ENCODE measurements at regions not wholly inside any gene's neighbourhood (a gene's known extent, or its start where the extent isn't known, plus 50 kb on each side); places are given as distances from the start of the nearest gene placed in this dataset.

- no peak for TF ChIP-seq SNAPC4 (CRISPR knock-in tag; IDR thresholded peaks at IDR 0.05)
- no peak for TF ChIP-seq ZNF3 (CRISPR knock-in tag; IDR thresholded peaks at IDR 0.05)
- TF ChIP-seq ATF5 (CRISPR knock-in tag; IDR thresholded peaks at IDR 0.05; ENCODE audit: low read depth) = no peak
- no peak for TF ChIP-seq ZMYM2 (CRISPR knock-in tag; IDR thresholded peaks at IDR 0.05)
- no peak for TF ChIP-seq TBP (CRISPR knock-in tag; IDR thresholded peaks at IDR 0.05)
- no peak for TF ChIP-seq ZNF468 (CRISPR knock-in tag; IDR thresholded peaks at IDR 0.05)
- TF ChIP-seq ZNF205 (CRISPR knock-in tag; IDR thresholded peaks at IDR 0.05) = no peak
- TF ChIP-seq HDAC2 (CRISPR knock-in tag; IDR thresholded peaks at IDR 0.05) = peak; percentile 66
- TF ChIP-seq ASH2L (IDR thresholded peaks at IDR 0.05; ENCODE audit: insufficient read length, low read depth, low read length) = peak; percentile 59
- TF ChIP-seq XRCC5 (optimal IDR thresholded peaks at IDR 0.05; ENCODE audit: low read length) = peak; percentile 18
- no peak for TF ChIP-seq ZNF383 (CRISPR knock-in tag; IDR thresholded peaks at IDR 0.05; ENCODE audit: borderline replicate concordance)
- TF ChIP-seq ELF3 (CRISPR knock-in tag; IDR thresholded peaks at IDR 0.05) = peak; percentile 51; the same call in 1 of the 2 replicates
- TF ChIP-seq, protein P1, sequence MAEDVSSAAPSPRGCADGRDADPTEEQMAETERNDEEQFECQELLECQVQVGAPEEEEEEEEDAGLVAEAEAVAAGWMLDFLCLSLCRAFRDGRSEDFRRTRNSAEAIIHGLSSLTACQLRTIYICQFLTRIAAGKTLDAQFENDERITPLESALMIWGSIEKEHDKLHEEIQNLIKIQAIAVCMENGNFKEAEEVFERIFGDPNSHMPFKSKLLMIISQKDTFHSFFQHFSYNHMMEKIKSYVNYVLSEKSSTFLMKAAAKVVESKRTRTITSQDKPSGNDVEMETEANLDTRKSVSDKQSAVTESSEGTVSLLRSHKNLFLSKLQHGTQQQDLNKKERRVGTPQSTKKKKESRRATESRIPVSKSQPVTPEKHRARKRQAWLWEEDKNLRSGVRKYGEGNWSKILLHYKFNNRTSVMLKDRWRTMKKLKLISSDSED (CRISPR knock-in tag; IDR thresholded peaks at IDR 0.05) = no peak
- TF ChIP-seq ZFP1 (CRISPR knock-in tag; IDR thresholded peaks at IDR 0.05) = 0 out of 2 replicates have a peak, but pooled peaks have one; percentile 23
- TF ChIP-seq ZNF772 (CRISPR knock-in tag; IDR thresholded peaks at IDR 0.05) = peak; percentile 83; the same call in 1 of the 2 replicates
- TF ChIP-seq FOXA3 (CRISPR knock-in tag; IDR thresholded peaks at IDR 0.05) = peak; percentile 84
- 0 out of 2 replicates have a peak, but pooled peaks have one; percentile 46 for TF ChIP-seq GLI4 (CRISPR knock-in tag; IDR thresholded peaks at IDR 0.05; ENCODE audit: borderline replicate concordance)
- TF ChIP-seq, protein P2, sequence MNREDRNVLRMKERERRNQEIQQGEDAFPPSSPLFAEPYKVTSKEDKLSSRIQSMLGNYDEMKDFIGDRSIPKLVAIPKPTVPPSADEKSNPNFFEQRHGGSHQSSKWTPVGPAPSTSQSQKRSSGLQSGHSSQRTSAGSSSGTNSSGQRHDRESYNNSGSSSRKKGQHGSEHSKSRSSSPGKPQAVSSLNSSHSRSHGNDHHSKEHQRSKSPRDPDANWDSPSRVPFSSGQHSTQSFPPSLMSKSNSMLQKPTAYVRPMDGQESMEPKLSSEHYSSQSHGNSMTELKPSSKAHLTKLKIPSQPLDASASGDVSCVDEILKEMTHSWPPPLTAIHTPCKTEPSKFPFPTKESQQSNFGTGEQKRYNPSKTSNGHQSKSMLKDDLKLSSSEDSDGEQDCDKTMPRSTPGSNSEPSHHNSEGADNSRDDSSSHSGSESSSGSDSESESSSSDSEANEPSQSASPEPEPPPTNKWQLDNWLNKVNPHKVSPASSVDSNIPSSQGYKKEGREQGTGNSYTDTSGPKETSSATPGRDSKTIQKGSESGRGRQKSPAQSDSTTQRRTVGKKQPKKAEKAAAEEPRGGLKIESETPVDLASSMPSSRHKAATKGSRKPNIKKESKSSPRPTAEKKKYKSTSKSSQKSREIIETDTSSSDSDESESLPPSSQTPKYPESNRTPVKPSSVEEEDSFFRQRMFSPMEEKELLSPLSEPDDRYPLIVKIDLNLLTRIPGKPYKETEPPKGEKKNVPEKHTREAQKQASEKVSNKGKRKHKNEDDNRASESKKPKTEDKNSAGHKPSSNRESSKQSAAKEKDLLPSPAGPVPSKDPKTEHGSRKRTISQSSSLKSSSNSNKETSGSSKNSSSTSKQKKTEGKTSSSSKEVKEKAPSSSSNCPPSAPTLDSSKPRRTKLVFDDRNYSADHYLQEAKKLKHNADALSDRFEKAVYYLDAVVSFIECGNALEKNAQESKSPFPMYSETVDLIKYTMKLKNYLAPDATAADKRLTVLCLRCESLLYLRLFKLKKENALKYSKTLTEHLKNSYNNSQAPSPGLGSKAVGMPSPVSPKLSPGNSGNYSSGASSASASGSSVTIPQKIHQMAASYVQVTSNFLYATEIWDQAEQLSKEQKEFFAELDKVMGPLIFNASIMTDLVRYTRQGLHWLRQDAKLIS (CRISPR knock-in tag; IDR thresholded peaks at IDR 0.05) = no peak
- TF ChIP-seq AGO2 (optimal IDR thresholded peaks at IDR 0.05; ENCODE audit: low read depth, low read length) = no peak
- peak; percentile 43 for TF ChIP-seq SAP130 (CRISPR knock-in tag; IDR thresholded peaks at IDR 0.05; ENCODE audit: low read depth)
These were observed 88.3 kb downstream of the RHOB start (continued) for GRCh38 chr2:20534913-20535801.

All from HepG2 (cell line).